NCI-H524 (cell line): ENCODE measurements at regions not wholly inside any gene's neighbourhood (a gene's known extent, or its start where the extent isn't known, plus 50 kb on each side); places are given as distances from the start of the nearest gene placed in this dataset.

ENCODE experiments used
- DNase-seq, 2 experiments: peaks; one replicate each; lab custom pipeline; 2025; lab: John Stamatoyannopoulos, UW

DNA sequence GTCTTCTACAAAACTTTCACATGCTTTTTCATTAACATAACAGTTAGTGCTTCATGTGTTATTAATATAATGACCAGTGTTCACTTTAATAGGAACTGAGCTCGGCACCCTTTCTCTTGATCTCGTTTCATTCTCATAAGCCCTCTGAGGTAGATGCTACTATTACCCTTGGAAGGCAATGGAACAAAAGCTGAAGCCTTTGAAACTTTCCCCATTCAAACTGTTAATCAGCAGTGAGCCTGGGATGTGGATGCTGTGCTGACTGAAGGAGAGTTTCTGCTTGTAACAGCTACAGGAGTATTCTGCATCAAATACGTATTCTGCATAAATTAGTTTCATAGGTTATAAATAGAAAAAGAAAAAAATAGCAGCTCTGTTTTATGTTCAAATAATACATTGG, 904.0 kb upstream of the CDH2 start:
- DNase-seq = no peak

DNA sequence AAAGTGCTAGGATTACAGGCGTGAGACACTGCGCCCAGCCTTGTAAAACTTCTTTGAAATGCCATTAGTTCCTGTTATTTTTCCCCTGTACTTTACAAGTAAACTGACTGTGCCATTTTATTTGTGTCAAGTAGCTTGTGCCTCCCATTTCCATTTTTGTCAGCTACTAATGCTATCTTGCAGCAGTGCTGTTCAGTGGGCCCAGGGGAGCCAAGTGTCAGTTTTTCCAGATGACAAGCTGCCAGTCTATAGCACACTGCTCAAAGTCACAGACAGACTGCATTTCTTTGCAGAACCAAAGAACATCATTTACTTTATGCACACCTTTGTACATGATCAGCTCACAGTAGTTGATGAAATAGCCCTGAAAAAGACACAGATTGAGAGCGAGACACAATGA, 901.3 kb upstream of the CDH2 start:
- peak in 1 of 2 experiments; percentile 29 for DNase-seq

DNA sequence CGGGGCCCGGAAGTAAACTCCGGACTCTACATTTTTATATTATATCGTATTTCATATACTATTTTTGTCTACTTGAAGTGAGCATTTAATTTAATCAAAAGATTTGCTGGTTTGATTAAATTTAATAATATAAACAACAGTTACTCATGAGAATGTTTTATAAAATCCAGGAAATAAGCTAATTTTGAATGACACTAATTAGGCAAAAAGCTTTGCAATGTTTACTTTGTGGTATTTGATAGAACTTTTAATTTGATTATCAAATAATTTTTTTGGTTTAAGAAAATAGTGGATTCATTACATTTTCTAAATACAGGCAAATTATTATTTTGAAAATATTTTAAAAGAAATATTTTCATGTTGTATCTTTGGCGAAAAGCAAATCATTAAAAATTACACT, 900.4 kb upstream of the CDH2 start:
- DNase-seq = no peak

DNA sequence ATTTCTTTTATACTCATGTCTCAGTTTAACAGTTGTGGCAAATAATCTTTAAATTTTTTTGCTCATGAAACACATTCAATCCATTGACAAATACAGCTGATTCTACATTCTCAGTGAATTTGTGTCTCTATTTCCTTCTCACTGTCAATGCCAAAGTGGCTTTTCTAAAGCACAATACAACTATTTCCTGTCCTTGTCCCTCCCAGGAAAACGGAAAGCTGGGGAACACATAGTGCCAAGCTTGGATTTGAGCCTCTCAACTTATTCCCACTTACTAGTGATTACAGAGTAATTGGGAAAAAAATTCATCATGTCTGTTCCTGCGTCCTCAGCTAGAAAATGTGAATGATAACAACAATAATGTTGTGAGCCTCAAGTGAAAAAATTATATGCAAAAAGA, 899.7 kb upstream of the CDH2 start:
- no peak for DNase-seq

DNA sequence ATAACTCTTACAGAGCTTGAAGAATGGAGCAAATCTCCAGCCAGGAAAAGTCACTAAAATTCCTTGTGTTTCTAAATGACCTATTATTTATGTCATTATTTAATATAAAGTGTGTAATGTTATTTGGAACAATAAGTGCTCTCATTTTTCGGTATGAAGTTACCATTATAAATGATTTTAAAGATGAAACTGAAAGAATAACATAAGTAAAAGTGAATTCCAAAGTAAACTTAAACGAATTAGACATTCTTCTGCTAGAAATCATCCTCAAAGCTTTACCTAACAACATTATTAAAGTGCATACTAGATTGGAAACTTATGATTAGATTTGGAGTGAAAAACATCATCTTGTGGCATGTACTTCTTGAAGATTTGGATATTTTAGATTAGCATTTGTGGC, 897.2 kb upstream of the CDH2 start:
- no peak for DNase-seq

DNA sequence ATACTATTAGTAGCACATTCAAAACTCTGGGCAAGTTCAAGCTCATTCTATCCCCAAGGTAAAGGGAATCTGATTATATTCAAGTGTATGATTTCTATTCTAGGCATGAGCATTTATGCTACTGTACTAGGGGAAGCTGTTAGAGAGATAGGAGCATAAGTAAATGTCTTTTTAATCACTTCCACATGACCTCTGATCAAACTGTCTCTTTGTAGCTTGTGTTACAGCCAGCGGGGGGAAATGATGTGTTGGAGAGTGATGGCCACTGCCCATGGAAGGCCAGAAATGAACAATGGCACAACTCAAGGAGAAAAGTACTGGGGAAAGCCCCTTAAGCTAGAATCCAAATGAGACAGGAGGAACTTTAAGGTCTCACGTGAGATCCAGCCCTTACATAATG, 894.9 kb upstream of the CDH2 start:
- no peak for DNase-seq

DNA sequence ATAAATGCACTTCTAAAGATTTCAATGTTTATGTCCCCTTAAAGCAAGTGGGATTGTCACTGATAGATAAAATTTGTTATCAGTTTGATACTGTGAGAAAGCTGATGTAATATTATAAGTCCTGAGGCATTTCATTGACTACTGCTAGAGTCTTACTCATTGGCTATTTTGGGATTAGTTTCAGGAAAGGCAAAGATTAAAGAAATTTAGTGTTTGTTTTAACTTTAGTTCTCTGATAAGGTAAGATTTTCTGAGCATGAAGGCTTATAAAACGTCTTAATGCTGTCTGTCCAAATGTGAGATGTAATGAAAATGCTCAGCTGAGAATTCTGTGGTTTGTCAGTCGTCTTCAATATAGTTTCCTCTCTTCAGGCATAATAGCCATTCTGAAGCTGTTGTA, 886.4 kb upstream of the CDH2 start:
- DNase-seq = no peak

DNA sequence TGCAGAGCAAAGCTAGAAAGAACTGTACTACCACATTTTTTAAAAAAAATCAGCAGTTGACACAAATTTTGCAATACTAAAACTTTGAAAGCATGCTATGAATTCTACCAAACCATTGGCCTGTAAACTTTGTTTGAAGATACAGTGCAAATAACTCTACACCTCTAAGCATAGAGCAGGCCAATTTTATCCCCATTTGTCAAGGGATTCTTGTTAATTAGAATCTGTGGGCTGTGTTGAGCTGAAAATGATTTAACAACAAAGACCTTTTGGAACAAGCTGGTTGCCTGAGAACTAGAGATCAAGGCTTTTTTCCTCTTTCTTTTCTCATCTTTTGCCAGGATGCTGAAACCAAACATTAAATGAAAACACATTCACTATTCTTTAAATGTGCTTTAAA, 886.0 kb upstream of the CDH2 start:
- no peak for DNase-seq

DNA sequence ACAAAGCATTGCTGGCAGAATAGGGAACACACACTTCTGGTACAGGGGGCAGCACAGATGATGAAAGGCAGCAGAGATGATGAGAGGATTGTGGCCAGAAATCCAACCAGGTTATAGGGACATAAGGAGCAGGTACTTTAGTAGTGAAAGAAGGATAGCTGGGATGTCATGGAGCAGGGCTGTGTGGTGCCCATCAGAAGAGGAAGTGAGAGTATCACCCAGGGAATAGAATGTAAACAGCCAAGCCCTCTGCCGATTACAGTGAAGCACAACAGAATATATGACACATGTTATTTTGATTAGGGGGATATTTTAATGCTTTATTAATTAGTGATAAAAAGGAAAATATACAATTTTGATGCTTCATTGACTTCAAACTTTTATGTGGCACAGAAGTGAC, 883.4 kb upstream of the CDH2 start:
- DNase-seq = no peak

DNA sequence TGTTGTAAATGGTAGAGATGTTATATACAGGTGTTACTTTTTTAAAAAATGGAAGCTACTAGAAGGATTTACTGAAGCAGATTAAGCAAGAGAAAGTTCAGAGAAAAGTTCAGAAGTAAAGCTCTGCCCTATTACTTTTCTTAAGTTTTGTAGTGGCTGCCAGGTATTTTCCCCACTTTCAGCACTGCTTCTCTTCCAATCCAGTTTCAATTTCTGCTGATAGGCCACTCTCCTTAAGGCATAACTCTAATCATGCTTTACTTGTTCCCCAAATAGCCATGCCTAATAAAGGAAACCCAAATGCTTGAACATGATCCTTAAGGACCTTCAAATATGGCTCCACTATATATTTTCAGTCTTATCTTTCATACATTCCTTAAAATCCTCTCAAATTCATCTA, 880.8 kb upstream of the CDH2 start:
- DNase-seq = no peak

DNA sequence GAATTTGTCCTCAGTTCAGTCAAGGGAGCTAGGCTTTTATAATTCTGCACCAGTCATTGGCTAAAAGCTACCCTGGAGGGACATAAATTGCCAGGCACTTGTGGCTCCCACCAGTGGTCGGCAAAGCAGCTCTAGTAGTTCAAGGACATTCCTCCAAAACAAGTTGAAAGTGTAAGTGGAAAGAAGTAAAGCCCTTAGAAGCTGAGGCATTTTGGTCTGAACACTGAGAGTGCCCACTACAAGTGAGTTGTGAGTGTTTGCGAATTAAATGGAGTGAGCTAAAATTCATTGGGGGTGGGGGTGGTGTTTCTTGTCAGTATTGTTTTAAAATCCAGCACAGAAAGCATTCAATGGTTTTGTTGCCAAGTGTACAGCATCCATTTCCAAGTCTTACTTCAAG, 879.9 kb upstream of the CDH2 start:
- no peak for DNase-seq

DNA sequence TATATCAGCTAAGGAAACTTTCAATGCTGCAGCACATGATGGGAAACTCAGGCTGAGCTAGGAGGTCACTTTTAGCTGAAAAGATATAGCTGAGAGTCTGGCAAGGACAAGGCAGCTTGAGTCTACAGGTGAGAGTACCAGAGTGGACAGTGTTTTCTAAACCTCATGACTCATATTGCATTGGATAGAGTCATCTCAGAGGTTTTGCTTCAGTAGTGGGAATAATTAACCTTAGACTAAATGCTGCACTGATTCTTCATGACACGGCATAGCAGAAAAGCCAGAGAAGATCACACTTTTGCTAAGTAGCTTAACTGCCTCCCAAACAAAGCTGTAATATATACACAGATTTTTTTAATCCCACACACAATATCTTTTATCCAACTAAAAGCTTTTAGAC, 865.0 kb upstream of the CDH2 start:
- DNase-seq = no peak

DNA sequence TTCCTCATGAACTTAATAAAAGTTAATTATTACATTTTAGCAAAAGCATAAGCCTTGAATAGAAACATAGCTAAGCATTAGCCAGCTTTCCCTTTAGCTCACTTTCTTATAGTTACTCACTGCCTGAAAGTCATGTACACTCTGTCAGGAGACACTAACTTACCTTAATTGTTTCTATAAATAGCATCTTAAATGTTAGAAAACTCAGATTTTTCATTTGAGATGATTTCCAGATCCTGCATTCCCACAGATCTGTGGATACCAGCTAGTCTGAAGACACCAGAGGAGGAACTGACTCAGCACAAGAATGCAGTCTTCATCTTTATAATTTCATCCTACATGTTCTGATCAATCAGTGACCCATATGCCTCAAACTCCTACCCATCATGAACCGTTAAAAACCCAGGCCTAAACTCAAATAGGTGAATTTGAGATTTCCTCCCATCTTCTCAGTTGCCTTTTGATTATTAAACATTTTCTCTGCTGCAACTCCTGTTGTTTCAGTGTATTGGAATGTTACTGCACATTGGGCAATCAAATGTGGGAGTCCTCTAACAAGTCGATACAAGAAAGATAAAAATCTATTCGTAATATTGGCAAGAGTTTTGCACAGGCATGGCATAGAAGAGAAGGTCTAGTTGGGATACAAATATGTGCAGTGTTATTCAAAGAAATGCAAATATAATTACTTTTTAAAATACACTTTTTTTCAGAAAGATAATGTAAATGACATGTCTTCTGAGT, 857.4 kb upstream of the CDH2 start:
- no peak for DNase-seq

DNA sequence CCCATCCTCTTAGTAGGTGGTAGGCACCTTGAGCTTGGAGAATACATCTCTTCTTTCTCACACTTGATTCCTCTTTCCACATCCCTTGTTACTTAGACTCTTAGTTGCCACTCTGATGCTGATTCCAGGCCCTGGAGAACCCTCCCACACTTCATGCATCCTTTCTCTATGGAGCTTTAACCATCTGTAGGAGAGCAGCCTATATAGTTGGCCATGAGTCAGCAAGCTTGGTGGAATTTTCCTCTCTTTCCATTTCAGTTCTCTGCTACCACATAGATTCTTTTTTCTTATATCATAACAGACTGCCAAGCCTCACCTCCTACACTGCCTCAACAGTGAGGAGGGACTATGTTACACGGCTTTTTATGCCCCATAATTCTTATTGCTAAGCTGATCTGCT, 851.6 kb upstream of the CDH2 start:
- no peak for DNase-seq

DNA sequence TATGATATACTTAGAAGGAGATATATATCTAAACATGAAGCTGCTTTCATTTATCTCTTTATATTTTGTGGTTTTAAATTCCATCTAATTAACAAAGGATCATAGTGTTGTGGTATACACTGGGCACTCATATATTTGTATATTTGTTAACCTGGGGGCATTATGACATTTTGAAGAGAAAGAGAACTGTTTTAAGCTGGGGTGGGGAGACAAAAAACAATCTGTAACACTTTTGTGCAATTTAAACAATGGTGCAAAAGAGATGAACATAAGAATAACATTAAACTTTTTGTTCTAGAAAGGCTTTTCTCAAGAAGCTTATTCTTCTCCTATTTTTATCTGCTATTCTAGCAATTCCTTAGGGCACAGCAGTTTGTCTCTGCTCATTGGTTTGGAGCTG, 842.0 kb upstream of the CDH2 start:
- DNase-seq = no peak

DNA sequence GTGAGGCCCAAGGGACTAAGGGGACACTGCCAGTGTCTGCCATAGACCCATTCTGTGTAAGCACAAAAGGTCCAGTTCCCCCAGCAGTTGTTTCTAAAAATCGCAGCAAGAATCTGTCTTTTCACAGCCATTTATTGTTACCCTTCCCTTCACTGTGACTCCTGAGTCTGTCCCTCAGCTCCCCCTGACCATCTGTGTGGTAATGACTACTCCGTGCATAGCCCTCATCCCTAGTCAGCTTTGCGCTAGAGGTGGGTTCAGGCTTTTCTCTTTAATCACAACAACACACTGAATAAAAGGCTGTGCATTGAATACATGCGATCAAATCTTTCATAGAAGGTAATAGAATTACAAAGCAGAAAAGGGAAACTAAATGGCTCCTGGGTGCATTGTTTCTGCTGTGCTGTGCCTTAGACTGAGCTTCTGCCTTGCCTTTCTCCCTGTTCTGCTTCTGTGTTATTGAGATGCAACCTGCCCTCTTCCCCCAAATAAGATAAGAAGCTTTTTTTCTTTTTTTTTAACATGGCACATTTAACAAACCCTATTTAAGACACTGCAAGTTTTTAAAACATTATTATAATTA, 836.0 kb upstream of the CDH2 start:
- DNase-seq = no peak

DNA sequence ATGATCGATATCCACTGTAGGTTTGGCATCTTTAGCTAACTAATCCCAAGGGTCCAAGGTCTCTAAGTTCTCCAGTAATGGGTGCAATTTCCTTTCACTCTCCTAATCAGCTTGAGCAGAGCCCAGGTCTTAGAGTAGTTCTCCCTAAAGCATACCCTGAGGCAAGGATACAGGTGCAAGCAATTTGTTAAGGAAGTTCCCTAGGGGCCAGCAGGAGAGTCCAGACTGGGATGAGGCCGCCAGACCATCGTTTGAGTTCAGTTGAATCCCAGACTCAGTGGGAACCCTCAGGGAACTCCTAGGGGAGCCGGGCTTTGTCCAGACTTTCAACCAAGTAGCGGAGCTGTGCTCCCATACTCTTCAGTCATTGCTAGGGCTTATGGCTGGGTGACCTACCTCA, 835.4 kb upstream of the CDH2 start:
- no peak for DNase-seq

DNA sequence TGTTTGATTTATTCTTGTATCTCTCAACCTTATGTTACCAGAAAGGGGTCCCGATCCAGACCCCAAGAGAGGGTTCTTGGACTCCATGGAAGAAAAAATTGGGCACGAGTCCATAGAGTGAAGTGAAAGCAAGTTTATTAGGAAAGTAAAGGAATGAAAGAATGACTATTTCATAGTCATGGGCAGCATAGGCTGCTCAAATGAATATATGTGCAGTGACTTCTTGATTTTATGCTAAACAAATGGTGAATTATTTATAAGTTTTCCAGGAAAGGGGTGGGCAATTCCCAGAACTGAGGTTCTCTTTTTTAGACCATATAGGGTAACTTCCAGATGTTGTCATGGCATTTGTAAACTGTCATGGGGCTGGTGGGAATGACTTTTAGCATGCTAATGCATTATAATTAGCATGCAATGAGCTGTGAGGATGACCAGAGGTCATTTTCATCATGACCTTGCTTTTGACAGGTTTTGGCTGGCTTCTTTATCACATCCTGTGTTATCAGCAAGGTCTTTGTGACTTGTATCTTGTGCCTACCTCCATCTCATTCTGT, 832.4 kb upstream of the CDH2 start:
- no peak for DNase-seq

DNA sequence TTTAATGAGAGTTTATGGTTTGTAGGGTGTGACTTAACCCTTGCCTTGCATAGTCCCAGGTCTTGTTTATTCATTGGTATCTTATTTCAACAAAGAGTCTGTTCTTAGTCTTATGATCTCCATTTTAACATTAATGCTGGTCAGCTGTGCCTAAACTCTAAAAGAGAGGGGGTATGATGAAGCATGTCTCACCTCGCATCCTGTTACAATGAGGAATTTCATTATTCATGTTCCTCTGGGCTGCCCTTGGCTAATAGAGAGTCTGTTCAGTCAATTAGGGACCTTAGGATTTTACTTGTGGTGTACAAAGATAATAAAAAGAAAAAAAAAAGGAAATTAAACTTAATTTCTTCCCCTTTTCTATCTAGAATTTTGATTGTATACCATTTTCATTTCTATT, 831.9 kb upstream of the CDH2 start:
- DNase-seq = no peak

DNA sequence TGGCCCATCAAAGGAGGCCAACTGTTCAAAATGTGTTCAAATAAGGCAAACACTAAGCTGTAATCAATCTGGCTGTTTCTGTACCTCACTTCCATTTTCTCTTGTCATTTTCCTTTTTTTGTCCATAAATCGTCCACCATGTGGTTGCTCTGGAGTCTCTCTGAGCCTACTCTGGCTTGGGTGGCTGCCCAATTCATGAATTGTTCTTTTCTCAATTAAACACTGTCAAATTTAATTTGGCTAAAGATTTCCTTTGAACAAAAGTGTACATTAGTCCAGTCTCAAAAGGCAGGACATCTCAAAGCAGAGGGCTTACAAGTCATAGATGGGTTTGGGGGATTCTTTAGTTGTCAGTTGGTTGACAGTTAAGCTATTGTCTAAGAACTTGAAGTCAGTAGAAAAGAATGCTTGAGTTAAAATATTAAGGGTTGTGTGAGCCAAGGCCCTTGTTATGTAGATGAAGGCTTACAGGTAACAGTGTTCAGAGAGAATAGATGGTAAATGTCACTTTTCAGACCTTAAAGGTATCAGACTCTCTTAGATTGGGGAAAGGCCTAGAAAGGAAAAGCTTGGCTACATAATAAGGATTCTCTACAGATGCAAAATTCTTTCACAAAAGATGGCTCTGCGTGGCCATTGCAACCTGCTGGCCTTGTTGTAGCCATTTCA, 831.2 kb upstream of the CDH2 start:
- DNase-seq = no peak

DNA sequence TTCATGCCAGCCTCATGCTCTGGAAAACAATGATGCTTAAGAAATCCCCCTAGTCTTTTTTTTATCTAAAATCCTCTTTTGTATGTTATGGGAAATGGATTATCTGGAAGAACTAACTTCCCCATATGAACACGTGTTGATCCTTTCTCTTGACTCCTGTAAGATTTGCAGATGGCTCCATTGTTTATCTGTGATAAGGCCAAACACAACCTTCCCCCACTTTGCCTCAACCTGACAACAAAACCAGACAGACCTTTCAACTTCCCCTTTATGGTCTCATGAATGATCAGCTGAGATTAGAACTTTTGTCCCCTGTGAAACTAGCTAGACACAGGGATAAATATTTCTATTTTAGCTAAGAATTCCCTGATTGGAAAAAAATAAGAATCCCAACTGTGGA, 828.0 kb upstream of the CDH2 start:
- DNase-seq = no peak

DNA sequence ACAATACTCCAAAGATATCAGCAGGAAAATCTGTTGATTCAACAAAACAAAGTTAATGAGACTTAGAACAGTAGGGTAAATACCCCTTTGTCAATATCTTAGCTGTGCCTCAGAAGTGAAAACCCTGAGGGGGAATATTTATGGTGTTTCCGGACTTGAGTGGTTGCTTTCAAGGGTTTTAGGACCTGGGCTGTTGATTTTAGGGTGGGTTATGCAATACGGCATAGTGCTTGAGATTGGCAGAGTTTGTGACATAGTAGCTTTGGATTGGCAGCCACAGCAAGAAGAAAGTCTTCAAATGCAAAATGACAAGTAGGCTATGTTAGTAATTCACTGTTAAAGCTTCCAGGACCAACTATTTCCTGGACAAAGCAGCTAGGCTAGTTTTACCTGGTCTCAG, 826.3 kb upstream of the CDH2 start:
- no peak for DNase-seq

DNA sequence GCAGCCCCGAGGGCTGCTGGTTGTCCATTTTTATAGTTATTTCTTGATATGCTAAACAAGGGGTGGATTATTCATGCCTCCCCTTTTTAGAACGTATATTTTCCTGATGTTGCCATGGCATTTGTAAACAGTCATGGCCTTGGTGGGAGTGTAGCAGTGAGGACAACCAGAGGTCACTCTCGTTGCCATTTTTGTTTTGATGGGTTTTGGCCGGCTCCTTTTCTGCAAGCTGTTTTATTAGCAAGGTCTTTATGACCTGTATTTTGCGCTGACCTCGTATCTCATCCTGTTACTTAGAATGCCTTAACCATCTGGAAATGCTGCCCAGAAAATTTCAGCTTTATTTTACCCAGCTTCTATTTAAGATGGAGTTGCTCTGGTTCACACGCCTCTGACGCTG, 825.8 kb upstream of the CDH2 start:
- no peak for DNase-seq
